ENCODE measurements at regions not wholly inside any gene's neighbourhood (a gene's known extent, or its start where the extent isn't known, plus 50 kb on each side); places are given as distances from the start of the nearest gene placed in this dataset.

- no peak overlapping the region for H3K4me3 ChIP-seq (ENCODE audit: low read length)
- no peak for TF ChIP-seq CTCF (conservative IDR thresholded peaks at IDR 0.05; ENCODE audit: low read length)
- DNase-seq (ENCODE audit: low read depth), result no peak
These were observed 957.9 kb upstream of the SLIT2 start for GRCh38 chr4:19293781-19294180.

DNA sequence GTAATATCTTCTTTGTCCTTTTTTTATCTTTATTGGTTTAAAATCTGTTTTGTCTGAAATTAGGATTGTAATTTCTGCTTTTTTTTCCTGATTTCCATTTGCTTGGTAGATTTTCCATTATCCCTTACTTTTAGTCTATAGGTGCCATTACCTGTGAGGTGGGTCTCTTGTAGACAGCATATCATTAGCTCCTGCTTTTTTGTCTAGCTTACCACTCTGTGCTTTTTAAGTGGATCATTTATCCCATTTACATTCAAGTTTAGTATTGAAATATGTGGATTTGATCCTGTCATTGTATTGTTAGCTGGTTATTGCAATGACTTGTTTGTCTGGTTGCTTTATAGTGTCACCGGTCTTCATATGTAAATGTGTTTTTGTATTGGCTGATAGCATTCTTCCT is 958.6 kb upstream of the SLIT2 start:
- TF ChIP-seq CTCF (conservative IDR thresholded peaks at IDR 0.05; ENCODE audit: low read length), result no peak
- no peak for DNase-seq (ENCODE audit: low read depth)
- no peak overlapping the region for H3K4me3 ChIP-seq (ENCODE audit: low read length)

DNA sequence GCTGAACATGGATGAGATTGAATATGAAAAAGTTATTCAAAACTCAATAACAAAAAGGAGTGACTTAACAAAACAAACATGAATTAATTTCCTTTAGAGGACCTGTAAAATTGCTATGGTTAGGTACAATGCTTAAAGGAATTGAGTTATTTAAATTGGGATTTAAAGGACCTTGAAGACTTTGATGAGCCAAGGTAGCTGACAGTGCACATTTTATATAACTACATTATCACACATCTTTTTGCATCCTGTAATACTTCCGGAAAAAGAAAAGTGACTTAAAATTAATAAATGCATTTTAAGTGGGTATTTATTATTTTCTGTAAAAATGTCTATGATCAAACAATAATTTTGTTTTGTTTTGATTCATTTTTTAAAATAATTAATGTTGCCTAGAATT is 964.8 kb upstream of the SLIT2 start:
- DNase-seq (ENCODE audit: low read depth), result no peak
- no peak overlapping the region for H3K4me3 ChIP-seq (ENCODE audit: low read length)
- TF ChIP-seq CTCF (conservative IDR thresholded peaks at IDR 0.05; ENCODE audit: low read length), result no peak

GRCh38 chr4:19285146-19285545 is 966.6 kb upstream of the SLIT2 start:
- no peak overlapping the region for H3K4me3 ChIP-seq (ENCODE audit: low read length)
- no peak for TF ChIP-seq CTCF (conservative IDR thresholded peaks at IDR 0.05; ENCODE audit: low read length)
- peak; percentile 57 for DNase-seq (ENCODE audit: low read depth)

DNA sequence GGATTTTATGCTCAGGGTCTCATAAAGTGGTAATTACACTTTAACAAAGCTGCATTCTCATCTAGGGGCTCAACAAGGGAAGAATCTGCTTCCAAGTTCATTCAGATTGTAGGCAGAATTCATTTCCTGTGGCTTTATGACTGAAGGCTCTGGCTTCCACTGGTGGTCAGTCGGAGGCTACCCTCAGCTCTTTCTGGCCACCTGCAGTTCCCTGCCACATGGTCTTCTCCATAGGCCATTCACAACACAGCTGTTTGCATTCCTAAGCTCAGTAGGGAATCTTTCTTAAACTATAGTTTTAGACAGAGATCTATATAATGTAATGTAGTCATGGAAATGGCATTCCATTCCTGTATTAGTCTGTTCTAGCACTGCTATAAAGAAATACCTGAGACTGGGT is 973.0 kb upstream of the SLIT2 start:
- TF ChIP-seq CTCF (conservative IDR thresholded peaks at IDR 0.05; ENCODE audit: low read length), result no peak
- no peak for DNase-seq (ENCODE audit: low read depth)

DNA sequence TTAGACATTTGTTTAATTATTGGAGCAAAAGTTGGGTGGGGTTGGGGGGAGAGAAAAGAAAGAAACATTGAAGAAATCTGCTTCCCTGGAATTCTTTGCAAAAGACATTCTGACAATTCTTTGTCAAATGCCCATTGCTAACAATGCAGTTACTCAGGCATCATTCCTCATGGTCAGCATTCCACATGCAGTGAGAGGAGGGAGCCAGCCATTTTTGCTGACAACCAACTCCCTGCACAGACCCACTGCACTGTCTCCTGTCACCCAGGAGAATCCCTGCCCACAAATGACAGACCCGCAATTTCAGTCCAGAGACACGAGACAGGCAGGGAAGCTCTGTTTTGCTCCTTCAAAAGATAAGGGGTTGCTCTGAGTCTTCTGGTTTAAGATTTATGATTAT is 985.1 kb upstream of the SLIT2 start:
- no peak for DNase-seq (ENCODE audit: low read depth)
- TF ChIP-seq CTCF (conservative IDR thresholded peaks at IDR 0.05; ENCODE audit: low read length), result no peak
- H3K4me3 ChIP-seq (ENCODE audit: low read length), result no peak overlapping the region

More for the DNA sequence above, 973.0 kb upstream of the SLIT2 start:
- H3K4me3 ChIP-seq (ENCODE audit: low read length), result no peak overlapping the region

DNA sequence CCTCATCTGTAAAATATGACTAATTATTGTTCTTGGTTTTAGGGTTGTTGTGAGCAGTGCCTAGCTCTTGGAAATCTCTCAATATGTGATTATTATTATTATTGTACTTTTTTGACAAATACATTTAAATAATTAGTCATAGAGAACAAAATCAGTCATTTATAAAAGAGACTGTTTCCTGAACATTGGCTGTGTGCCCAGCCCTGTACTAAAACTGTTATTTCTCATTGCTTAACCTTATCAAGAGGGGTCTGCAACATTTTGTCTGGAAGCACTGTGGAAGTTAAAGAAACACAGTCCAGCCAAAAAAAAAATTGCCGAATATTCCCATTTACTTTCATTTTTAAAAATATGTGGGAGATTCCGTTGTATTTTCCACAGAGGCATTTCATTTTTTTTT is 989.2 kb upstream of the SLIT2 start:
- TF ChIP-seq CTCF (conservative IDR thresholded peaks at IDR 0.05; ENCODE audit: low read length), result no peak
- DNase-seq (ENCODE audit: low read depth), result no peak
- no peak overlapping the region for H3K4me3 ChIP-seq (ENCODE audit: low read length)
